Karpas-422 (cell line): ENCODE measurements at regions not wholly inside any gene's neighbourhood (a gene's known extent, or its start where the extent isn't known, plus 50 kb on each side); places are given as distances from the start of the nearest gene placed in this dataset.

Experiments
- DNase-seq: peaks from one replicate; pipeline ENCODE4 v3.0.0-alpha.2; 2015
- H2AFZ ChIP-seq: fragments of 200-600 bp; sonication (generic); 2 replicates; pipeline ENCODE4 v1.6.1; 2014; ENCODE audit warnings: antibody characterized with exemption, low read length, mixed read lengths
- H3K27ac ChIP-seq: fragments of 200-600 bp; sonication (generic); 2 replicates; pipeline ENCODE4 v1.5.1; 2014; ENCODE audit warnings: mild to moderate bottlenecking, low read length, moderate library complexity
- H3K27me3 ChIP-seq: fragments of 200-600 bp; sonication (generic); 2 replicates; pipeline ENCODE4 v1.6.1; 2014; ENCODE audit warnings: low read length, mixed read lengths
- H3K36me3 ChIP-seq: fragments of 200-600 bp; sonication (generic); 2 replicates; pipeline ENCODE4 v1.6.1; 2014; ENCODE audit warnings: low read length, mixed read lengths; ENCODE audit not compliant: insufficient read depth
- H3K4me1 ChIP-seq: fragments of 200-600 bp; sonication (generic); 2 replicates; pipeline ENCODE4 v1.6.1; 2014; ENCODE audit warnings: mild to moderate bottlenecking, low read length, mixed read lengths
- H3K4me2 ChIP-seq: fragments of 200-600 bp; sonication (generic); 2 replicates; pipeline ENCODE4 v1.6.1; 2014; ENCODE audit warnings: low read length, low read depth, mild to moderate bottlenecking; ENCODE audit not compliant: poor library complexity, severe bottlenecking
- H3K4me3 ChIP-seq: fragments of 200-600 bp; sonication (generic); 2 replicates; pipeline ENCODE4 v1.5.1; 2014; ENCODE audit warnings: mild to moderate bottlenecking, antibody characterized with exemption, low read length, mixed read lengths
- H3K79me2 ChIP-seq: fragments of 200-600 bp; sonication (generic); 2 replicates; pipeline ENCODE4 v1.6.1; 2014; ENCODE audit warnings: mild to moderate bottlenecking, low read length, mixed read lengths
- H3K9ac ChIP-seq: fragments of 200-600 bp; sonication (generic); 2 replicates; pipeline ENCODE4 v1.6.0; 2014; ENCODE audit warnings: low read length
- H3K9me2 ChIP-seq: fragments of 200-600 bp; sonication (generic), shearing (Covaris generic); replicated peaks from 2 replicates; pipeline ENCODE4 v1.6.0; 2014; ENCODE audit warnings: mild to moderate bottlenecking, low read length, moderate library complexity; ENCODE audit not compliant: insufficient read depth
- H3K9me3 ChIP-seq: fragments of 300-700, 200-600 bp; sonication (generic); 2 replicates; pipeline ENCODE4 v1.6.1; 2014; ENCODE audit warnings: low read length, mixed read lengths
- H4K20me1 ChIP-seq: fragments of 200-600 bp; sonication (generic); 2 replicates; pipeline ENCODE4 v1.6.1; 2014; ENCODE audit warnings: mild to moderate bottlenecking, antibody characterized with exemption, low read length, low read depth; ENCODE audit not compliant: insufficient read depth

- Histone ChIP-seq H3K9me2 (no peaks in the 10 kb centered on the region), H3K27me3 (no peaks in the 10 kb centered on the region), H3K9me3 (no peaks in the 10 kb centered on the region), H3K9ac (no peak overlapping the region), H2AFZ (no peak overlapping the region), H4K20me1 (no peaks in the 10 kb centered on the region), H3K27ac (no peak overlapping the region), H3K79me2 (no peaks in the 10 kb centered on the region), H3K4me1 (peaks cover 7% of the 10 kb centered on the region), H3K4me2 (no peak overlapping the region), H3K36me3 (no peaks in the 10 kb centered on the region), H3K4me3 (no peak overlapping the region)
- no peak for DNase-seq
These were observed 209.5 kb downstream of the FOXD2 start for GRCh38 chr1:47647327-47647845.

GRCh38 chr1:47650205-47650604 lies 212.4 kb downstream of the FOXD2 start:
- no peaks in the 10 kb centered on the region for H3K9me3 ChIP-seq
- no peaks in the 10 kb centered on the region for H3K79me2 ChIP-seq
- no peaks in the 10 kb centered on the region for H3K9me2 ChIP-seq
- no peaks in the 10 kb centered on the region for H4K20me1 ChIP-seq
- peaks cover 7% of the 10 kb centered on the region for H3K4me1 ChIP-seq
- H3K27me3 ChIP-seq, result no peaks in the 10 kb centered on the region
- H3K36me3 ChIP-seq, result no peaks in the 10 kb centered on the region
- H3K27ac ChIP-seq, result no peak overlapping the region
- H3K4me2 ChIP-seq, result no peak overlapping the region
- H3K9ac ChIP-seq, result no peak overlapping the region
- no peak overlapping the region for H2AFZ ChIP-seq
- DNase-seq, result no peak
- no peak overlapping the region for H3K4me3 ChIP-seq

- H3K27ac ChIP-seq, result no peak overlapping the region
- H3K4me3 ChIP-seq, result no peak overlapping the region
- H3K36me3 ChIP-seq, result no peaks in the 10 kb centered on the region
- no peak for DNase-seq
- H3K9ac ChIP-seq, result no peak overlapping the region
- no peaks in the 10 kb centered on the region for H3K79me2 ChIP-seq
- no peaks in the 10 kb centered on the region for H3K27me3 ChIP-seq
- no peak overlapping the region for H2AFZ ChIP-seq
- no peaks in the 10 kb centered on the region for H3K9me2 ChIP-seq
- peaks cover 9% of the 10 kb centered on the region for H3K4me1 ChIP-seq
- H3K9me3 ChIP-seq, result no peaks in the 10 kb centered on the region
- no peaks in the 10 kb centered on the region for H4K20me1 ChIP-seq
- H3K4me2 ChIP-seq, result no peak overlapping the region
These were observed 212.8 kb downstream of the FOXD2 start for GRCh38 chr1:47650611-47651010.

- no peaks in the 10 kb centered on the region for H3K79me2 ChIP-seq
- H3K4me3 ChIP-seq, result no peak overlapping the region
- no peaks in the 10 kb centered on the region for H3K27me3 ChIP-seq
- no peak overlapping the region for H2AFZ ChIP-seq
- no peaks in the 10 kb centered on the region for H3K36me3 ChIP-seq
- peaks cover 13% of the 10 kb centered on the region for H3K4me1 ChIP-seq
- DNase-seq, result no peak
- no peaks in the 10 kb centered on the region for H4K20me1 ChIP-seq
- no peak overlapping the region for H3K27ac ChIP-seq
- no peak overlapping the region for H3K9ac ChIP-seq
- no peaks in the 10 kb centered on the region for H3K9me2 ChIP-seq
- no peak overlapping the region for H3K4me2 ChIP-seq
- H3K9me3 ChIP-seq, result no peaks in the 10 kb centered on the region
These were observed 213.7 kb downstream of the FOXD2 start for GRCh38 chr1:47651311-47652089.

- H3K4me1 ChIP-seq, result peaks cover 6% of the 10 kb centered on the region
- H3K4me2 ChIP-seq, result no peak overlapping the region
- no peaks in the 10 kb centered on the region for H3K79me2 ChIP-seq
- H3K9me3 ChIP-seq, result no peaks in the 10 kb centered on the region
- no peaks in the 10 kb centered on the region for H3K9me2 ChIP-seq
- no peak for DNase-seq
- H4K20me1 ChIP-seq, result no peaks in the 10 kb centered on the region
- H3K27me3 ChIP-seq, result no peaks in the 10 kb centered on the region
- H3K4me3 ChIP-seq, result no peak overlapping the region
- no peak overlapping the region for H3K9ac ChIP-seq
- no peak overlapping the region for H3K27ac ChIP-seq
- H3K36me3 ChIP-seq, result no peaks in the 10 kb centered on the region
- H2AFZ ChIP-seq, result no peak overlapping the region
These were observed 217.9 kb downstream of the FOXD2 start for GRCh38 chr1:47655521-47656300.

- Histone ChIP-seq H3K9me2 (no peaks in the 10 kb centered on the region), H3K9me3 (no peaks in the 10 kb centered on the region), H3K4me3 (no peak overlapping the region), H3K27ac (no peak overlapping the region), H4K20me1 (no peaks in the 10 kb centered on the region), H3K36me3 (no peaks in the 10 kb centered on the region), H2AFZ (no peak overlapping the region), H3K27me3 (no peaks in the 10 kb centered on the region), H3K9ac (no peak overlapping the region), H3K4me2 (no peak overlapping the region), H3K79me2 (no peaks in the 10 kb centered on the region), H3K4me1 (peaks cover 6% of the 10 kb centered on the region)
- no peak for DNase-seq
These were observed 219.2 kb downstream of the FOXD2 start for GRCh38 chr1:47656719-47657685.

GRCh38 chr1:47658161-47658920 lies 220.5 kb downstream of the FOXD2 start:
- Histone ChIP-seq H3K27me3 (no peaks in the 10 kb centered on the region), H3K4me3 (no peak overlapping the region), H3K9me3 (no peaks in the 10 kb centered on the region), H3K9ac (no peak overlapping the region), H3K79me2 (no peaks in the 10 kb centered on the region), H3K36me3 (no peaks in the 10 kb centered on the region), H2AFZ (no peak overlapping the region), H3K9me2 (no peaks in the 10 kb centered on the region), H3K4me1 (peaks cover 17% of the 10 kb centered on the region), H3K4me2 (no peak overlapping the region), H3K27ac (no peak overlapping the region), H4K20me1 (no peaks in the 10 kb centered on the region)
- no peak for DNase-seq
